ENCODE measurements at regions not wholly inside any gene's neighbourhood (a gene's known extent, or its start where the extent isn't known, plus 50 kb on each side); places are given as distances from the start of the nearest gene placed in this dataset.

DNA sequence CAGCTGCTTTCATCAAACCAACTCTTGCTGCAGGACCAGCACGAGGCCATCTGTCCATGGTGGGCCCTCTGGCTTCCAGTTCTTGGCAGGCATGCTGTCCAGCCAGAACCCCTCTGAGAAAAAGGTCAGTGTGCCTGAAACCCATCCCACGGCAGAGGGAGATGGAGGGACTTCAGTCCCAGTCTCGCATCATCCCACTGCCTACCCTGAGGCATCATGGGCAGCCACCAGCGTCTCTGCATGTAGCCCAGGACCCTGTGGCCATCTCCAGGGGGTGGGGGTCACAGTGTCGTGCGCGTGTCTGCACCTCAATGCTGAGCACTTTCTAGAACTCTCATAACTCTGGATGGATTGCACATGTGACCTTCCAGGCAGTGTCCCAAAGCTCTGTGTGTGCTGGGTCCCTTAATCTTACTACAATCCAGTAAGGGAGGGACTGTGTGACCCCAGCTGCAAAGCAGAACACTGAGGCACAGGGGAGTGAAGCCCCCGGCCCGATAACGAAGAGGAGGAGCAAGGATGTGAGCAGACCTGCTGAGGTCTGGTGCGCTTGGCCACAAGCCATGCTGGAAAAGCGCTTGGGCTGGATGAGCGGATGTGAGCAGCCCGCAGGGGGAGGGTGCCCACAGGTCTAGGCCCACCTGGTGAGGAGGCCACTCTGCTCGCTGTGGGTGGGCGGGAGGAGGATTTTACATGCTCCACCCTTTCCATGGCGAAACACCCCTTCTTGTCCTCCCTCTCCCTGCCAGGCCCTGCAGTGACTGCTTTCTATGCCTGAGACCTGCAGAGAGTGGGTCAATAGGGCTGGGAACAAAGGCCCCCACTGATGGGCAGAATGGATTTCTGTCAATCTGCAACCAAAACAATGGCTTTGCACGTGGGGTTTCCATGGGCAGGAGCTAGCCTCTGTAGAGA, 1401.0 kb downstream of the BRD1 start:
- H3K4me3 Mint-ChIP-seq = no peak overlapping the region
- H3K36me3 Mint-ChIP-seq (ENCODE audit: low read depth) = no peaks in the 10 kb centered on the region
- no peak for TF ChIP-seq CTCF (IDR thresholded peaks at IDR 0.05; ENCODE audit: unreplicated experiment in 3 of 3)
- H3K27ac Mint-ChIP-seq = no peak overlapping the region
- peaks cover 7% of the 10 kb centered on the region for H3K27me3 Mint-ChIP-seq (ENCODE audit: low read depth)
- no peaks in the 10 kb centered on the region for H3K9me3 Mint-ChIP-seq
- peaks cover 6% of the 10 kb centered on the region for H3K4me1 Mint-ChIP-seq

- no peak for TF ChIP-seq CTCF (IDR thresholded peaks at IDR 0.05; ENCODE audit: unreplicated experiment in 3 of 3)
- Mint-ChIP-seq H3K27ac (no peak overlapping the region), H3K36me3 (ENCODE audit: low read depth) (no peaks in the 10 kb centered on the region), H3K9me3 (no peaks in the 10 kb centered on the region), H3K4me1 (peaks cover 6% of the 10 kb centered on the region), H3K4me3 (no peak overlapping the region), H3K27me3 (ENCODE audit: low read depth) (peaks cover 7% of the 10 kb centered on the region)
Observed at GRCh38 chr22:48425641-48426040, 1402.0 kb downstream of the BRD1 start.

GRCh38 chr22:48425091-48425506, 1402.6 kb downstream of the BRD1 start:
- Mint-ChIP-seq H3K4me3 (no peak overlapping the region), H3K4me1 (peaks cover 6% of the 10 kb centered on the region), H3K9me3 (no peaks in the 10 kb centered on the region), H3K36me3 (ENCODE audit: low read depth) (no peaks in the 10 kb centered on the region), H3K27ac (no peak overlapping the region), H3K27me3 (ENCODE audit: low read depth) (peaks cover 11% of the 10 kb centered on the region)
- no peak for TF ChIP-seq CTCF (IDR thresholded peaks at IDR 0.05; ENCODE audit: unreplicated experiment in 3 of 3)

GRCh38 chr22:48424661-48425060, 1403.0 kb downstream of the BRD1 start:
- H3K27me3 Mint-ChIP-seq (ENCODE audit: low read depth) = peaks cover 11% of the 10 kb centered on the region
- no peaks in the 10 kb centered on the region for H3K36me3 Mint-ChIP-seq (ENCODE audit: low read depth)
- TF ChIP-seq CTCF (IDR thresholded peaks at IDR 0.05; ENCODE audit: unreplicated experiment in 3 of 3) = no peak
- no peak overlapping the region for H3K27ac Mint-ChIP-seq
- H3K4me3 Mint-ChIP-seq = no peak overlapping the region
- no peaks in the 10 kb centered on the region for H3K9me3 Mint-ChIP-seq
- H3K4me1 Mint-ChIP-seq = peaks cover 6% of the 10 kb centered on the region

DNA sequence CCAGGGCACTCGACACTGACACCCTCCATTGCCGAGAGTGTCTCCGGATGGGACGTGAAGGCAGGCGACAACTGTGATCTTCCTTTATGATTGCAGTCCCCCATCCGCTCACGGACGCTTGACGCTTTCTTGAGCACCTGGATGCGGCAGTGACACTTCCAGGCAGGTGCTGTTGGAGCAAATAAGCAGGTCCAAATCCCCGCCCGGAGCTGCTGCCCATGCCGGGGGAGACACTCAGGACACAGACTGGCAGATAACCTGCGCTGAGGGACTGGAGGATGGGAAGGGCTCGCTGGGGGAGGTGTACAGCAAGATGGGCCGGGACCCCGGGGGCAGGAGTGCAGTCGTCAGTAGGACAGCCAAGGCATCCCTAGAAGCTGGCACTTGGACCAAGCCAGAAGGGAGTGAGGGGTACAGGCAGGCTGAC, 1403.5 kb downstream of the BRD1 start:
- H3K4me3 Mint-ChIP-seq = no peak overlapping the region
- H3K9me3 Mint-ChIP-seq = no peaks in the 10 kb centered on the region
- no peak overlapping the region for H3K27ac Mint-ChIP-seq
- no peak for TF ChIP-seq CTCF (IDR thresholded peaks at IDR 0.05; ENCODE audit: unreplicated experiment in 3 of 3)
- peaks cover 11% of the 10 kb centered on the region for H3K27me3 Mint-ChIP-seq (ENCODE audit: low read depth)
- no peaks in the 10 kb centered on the region for H3K36me3 Mint-ChIP-seq (ENCODE audit: low read depth)
- peaks cover 6% of the 10 kb centered on the region for H3K4me1 Mint-ChIP-seq

DNA sequence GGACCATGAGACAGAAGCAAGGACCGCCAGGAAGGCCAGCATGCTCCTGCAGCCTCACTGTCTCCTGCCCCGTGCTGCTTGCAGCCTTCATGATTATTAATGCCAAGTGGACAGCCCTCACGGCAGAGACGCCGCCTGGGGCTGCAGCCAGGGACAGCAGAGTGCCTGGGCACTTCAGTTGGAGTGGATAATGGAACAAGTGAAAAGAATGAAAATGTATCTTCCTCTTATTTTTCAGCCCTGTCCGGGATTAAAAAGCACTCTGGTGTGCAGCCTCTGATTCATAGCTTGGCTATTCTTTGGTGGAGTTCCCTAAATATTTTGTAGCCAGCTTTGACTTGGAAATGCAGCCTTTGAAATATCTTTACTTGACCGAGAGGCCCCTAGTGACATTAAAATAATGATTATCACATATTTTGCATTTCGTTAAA, 1404.2 kb downstream of the BRD1 start:
- no peak for TF ChIP-seq CTCF (IDR thresholded peaks at IDR 0.05; ENCODE audit: unreplicated experiment in 3 of 3)
- Mint-ChIP-seq H3K27me3 (ENCODE audit: low read depth) (peaks cover 13% of the 10 kb centered on the region), H3K27ac (no peak overlapping the region), H3K36me3 (ENCODE audit: low read depth) (no peaks in the 10 kb centered on the region), H3K9me3 (no peaks in the 10 kb centered on the region), H3K4me1 (peaks cover 6% of the 10 kb centered on the region), H3K4me3 (no peak overlapping the region)

All from nephron (organoid).